Peyer's patch (tissue), 4 donors: ENCODE measurements at regions not wholly inside any gene's neighbourhood (a gene's known extent, or its start where the extent isn't known, plus 50 kb on each side); places are given as distances from the start of the nearest gene placed in this dataset.

Source experiments
- DNase-seq, 3 donors: peaks; one replicate each; pipeline ENCODE4 v3.0.0-alpha.2; 2017 to 2019
- H3K27ac ChIP-seq, 4 donors: fragments of 200-600 bp; sonication (generic); one replicate each; pipeline ENCODE4 v1.5.1; 2016 to 2019
- H3K27me3 ChIP-seq, 2 donors: fragments of 200-600 bp; sonication (generic); one replicate each; pipeline ENCODE4 v1.5.1; 2019
- H3K36me3 ChIP-seq, 3 donors: fragments of 200-600 bp; sonication (generic); one replicate each; pipeline ENCODE4 v1.5.1; 2016 to 2019
- H3K4me1 ChIP-seq, 4 donors: fragments of 200-600 bp; sonication (generic); one replicate each; pipeline ENCODE4 v1.5.1; 2016 to 2019
- H3K4me3 ChIP-seq, 4 donors: fragments of 200-600 bp; sonication (generic); 1 replicate in 3 of 4; 2 replicates in 1 of 4; pipeline ENCODE4 v1.5.1; 2016 to 2019; ENCODE audit warnings: mild to moderate bottlenecking in 1 of 4
- H3K9me3 ChIP-seq, 4 donors: fragments of 200-600 bp; sonication (generic); one replicate each; pipeline ENCODE4 v1.5.1; 2016 to 2019; ENCODE audit warnings: mild to moderate bottlenecking in 1 of 4
- POLR2A ChIP-seq, 2 donors: fragments of 450-650 bp; IDR thresholded peaks; one replicate each; pipeline ENCODE4 v1.5.1; 2017; ENCODE audit warnings: antibody characterized with exemption in 2 of 2, mild to moderate bottlenecking in 2 of 2, moderate library complexity in 2 of 2
- TF ChIP-seq, protein P1 (sequence below), 6 experiments: fragments of 450-650 bp in 4 of 6; fragments of 200-600 bp in 2 of 6; sonication (generic) in 1 of 6; IDR thresholded peaks; one replicate each; pipeline ENCODE4 v1.5.1; 2017 to 2019; ENCODE audit warnings: antibody characterized with exemption in 6 of 6, mild to moderate bottlenecking in 3 of 6, moderate library complexity in 1 of 6

DNA sequence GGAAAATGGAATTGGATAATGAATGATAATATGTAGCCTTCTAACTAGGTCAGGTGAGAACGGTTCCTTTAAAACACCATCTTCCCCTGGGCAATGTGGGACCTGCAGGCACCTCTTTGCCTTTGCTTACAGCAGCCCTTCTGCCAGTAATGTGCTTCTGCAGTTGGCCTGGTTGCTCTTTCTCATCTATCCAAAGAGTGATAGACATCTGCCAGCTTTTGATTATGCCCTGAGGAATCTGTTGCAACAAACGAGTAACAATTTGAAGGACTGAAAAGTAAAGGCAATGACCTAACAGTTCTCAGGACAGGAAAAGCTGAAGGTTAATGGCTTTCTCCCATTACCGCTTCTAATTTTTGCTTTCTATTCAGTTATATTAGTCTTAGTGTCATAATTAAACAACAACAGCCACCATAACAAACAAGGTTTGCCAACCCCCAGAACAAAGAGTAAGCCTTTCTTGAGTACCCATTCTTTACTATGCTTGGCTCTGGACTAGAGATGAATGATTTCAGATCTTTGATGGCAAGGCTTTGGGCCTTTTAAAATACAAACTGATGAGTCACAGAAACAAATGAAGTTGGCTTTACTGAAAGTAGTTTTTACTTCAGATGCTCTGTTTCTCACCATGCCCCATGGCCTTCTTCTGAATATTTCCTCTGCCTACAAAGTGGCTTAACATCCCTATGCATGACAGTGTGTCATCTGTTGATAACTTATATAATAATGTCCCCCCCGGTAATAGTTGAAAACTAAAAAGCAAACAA, 76.1 kb upstream of the KRR1 start:
- Histone ChIP-seq H3K4me1 (no peaks in the 10 kb centered on the region), H3K27ac (no peak overlapping the region)
- DNase-seq: no peak

GRCh38 chr12:75585330-75585729, 73.9 kb upstream of the KRR1 start:
- no peak for DNase-seq
- Histone ChIP-seq H3K27me3 (no peaks in the 10 kb centered on the region), H3K9me3 (no peaks in the 10 kb centered on the region), H3K27ac (no peak overlapping the region), H3K36me3 (no peaks in the 10 kb centered on the region), H3K4me1 (no peaks in the 10 kb centered on the region), H3K4me3 (no peak overlapping the region)
- TF ChIP-seq, protein P1, sequence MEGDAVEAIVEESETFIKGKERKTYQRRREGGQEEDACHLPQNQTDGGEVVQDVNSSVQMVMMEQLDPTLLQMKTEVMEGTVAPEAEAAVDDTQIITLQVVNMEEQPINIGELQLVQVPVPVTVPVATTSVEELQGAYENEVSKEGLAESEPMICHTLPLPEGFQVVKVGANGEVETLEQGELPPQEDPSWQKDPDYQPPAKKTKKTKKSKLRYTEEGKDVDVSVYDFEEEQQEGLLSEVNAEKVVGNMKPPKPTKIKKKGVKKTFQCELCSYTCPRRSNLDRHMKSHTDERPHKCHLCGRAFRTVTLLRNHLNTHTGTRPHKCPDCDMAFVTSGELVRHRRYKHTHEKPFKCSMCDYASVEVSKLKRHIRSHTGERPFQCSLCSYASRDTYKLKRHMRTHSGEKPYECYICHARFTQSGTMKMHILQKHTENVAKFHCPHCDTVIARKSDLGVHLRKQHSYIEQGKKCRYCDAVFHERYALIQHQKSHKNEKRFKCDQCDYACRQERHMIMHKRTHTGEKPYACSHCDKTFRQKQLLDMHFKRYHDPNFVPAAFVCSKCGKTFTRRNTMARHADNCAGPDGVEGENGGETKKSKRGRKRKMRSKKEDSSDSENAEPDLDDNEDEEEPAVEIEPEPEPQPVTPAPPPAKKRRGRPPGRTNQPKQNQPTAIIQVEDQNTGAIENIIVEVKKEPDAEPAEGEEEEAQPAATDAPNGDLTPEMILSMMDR (IDR thresholded peaks at IDR 0.05): no peak
- no peak for TF ChIP-seq POLR2A (IDR thresholded peaks at IDR 0.05)

More for the DNA sequence above, 76.1 kb upstream of the KRR1 start:
- Histone ChIP-seq H3K36me3 (no peaks in the 10 kb centered on the region), H3K27me3 (no peaks in the 10 kb centered on the region), H3K4me3 (no peak overlapping the region), H3K9me3 (no peaks in the 10 kb centered on the region)
- TF ChIP-seq, protein P1 (IDR thresholded peaks at IDR 0.05): no peak
- TF ChIP-seq POLR2A (IDR thresholded peaks at IDR 0.05): no peak

DNA sequence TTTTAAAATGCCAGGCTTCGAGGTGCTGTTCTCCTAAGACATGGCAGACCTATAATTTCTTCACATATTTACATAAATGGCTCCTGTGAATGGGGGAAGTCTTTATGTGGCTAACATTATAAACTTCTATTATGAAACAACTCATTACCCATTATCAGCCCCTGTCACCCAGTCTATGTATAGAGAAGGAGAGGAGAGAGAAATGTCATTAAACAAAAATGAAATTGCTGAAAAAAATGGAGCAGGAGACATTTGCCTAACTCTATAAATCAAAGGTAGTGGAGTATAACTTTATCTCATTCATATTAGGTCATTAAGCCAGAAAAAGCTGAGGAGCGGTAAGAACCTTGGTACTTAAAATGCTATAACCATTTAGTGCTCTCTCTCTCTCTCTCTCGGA, 71.9 kb upstream of the KRR1 start:
- Histone ChIP-seq H3K27me3 (no peaks in the 10 kb centered on the region), H3K27ac (no peak overlapping the region), H3K4me1 (no peaks in the 10 kb centered on the region), H3K4me3 (no peak overlapping the region), H3K36me3 (no peaks in the 10 kb centered on the region), H3K9me3 (no peaks in the 10 kb centered on the region)
- DNase-seq: no peak
- TF ChIP-seq, protein P1 (IDR thresholded peaks at IDR 0.05): no peak
- no peak for TF ChIP-seq POLR2A (IDR thresholded peaks at IDR 0.05)

DNA sequence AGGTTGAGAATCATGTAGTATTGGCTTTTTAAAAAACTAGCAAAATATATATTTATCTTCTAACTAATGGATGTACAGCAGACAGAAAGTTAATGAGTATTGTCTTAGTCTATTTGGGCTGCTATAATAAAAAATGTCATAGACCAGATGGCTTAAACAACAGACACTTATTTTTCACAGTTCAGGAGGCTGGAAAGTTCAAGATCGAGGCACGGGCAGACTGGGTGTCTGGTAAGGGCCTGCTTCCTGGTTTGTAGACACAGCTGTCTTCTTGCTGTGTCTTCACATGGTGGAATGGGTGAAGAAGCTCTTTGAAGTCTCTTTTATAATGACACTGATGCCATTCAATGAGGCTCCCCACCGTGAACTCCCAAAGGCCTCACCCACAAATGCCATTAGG, 70.1 kb upstream of the KRR1 start:
- no peak for TF ChIP-seq POLR2A (IDR thresholded peaks at IDR 0.05)
- TF ChIP-seq, protein P1 (IDR thresholded peaks at IDR 0.05): no peak

GRCh38 chr12:75579552-75579951, 68.1 kb upstream of the KRR1 start:
- no peaks in the 10 kb centered on the region for H3K27me3 ChIP-seq
- no peaks in the 10 kb centered on the region for H3K36me3 ChIP-seq
- TF ChIP-seq, protein P1 (IDR thresholded peaks at IDR 0.05): no peak
- TF ChIP-seq POLR2A (IDR thresholded peaks at IDR 0.05): no peak
- no peaks in the 10 kb centered on the region for H3K9me3 ChIP-seq
- no peaks in the 10 kb centered on the region for H3K4me1 ChIP-seq
- no peak for DNase-seq
- no peak overlapping the region for H3K27ac ChIP-seq
- H3K4me3 ChIP-seq: no peak overlapping the region

More for the DNA sequence above, 70.1 kb upstream of the KRR1 start:
- H3K27me3 ChIP-seq: no peaks in the 10 kb centered on the region
- no peaks in the 10 kb centered on the region for H3K36me3 ChIP-seq
- no peak for DNase-seq
- no peak overlapping the region for H3K27ac ChIP-seq
- H3K4me1 ChIP-seq: no peaks in the 10 kb centered on the region
- H3K4me3 ChIP-seq: no peak overlapping the region
- no peaks in the 10 kb centered on the region for H3K9me3 ChIP-seq
